Activated T-cell treated with anti-CD3 and anti-CD28 coated beads for 48 hours (primary cell): ENCODE measurements at regions not wholly inside any gene's neighbourhood (a gene's known extent, or its start where the extent isn't known, plus 50 kb on each side); places are given as distances from the start of the nearest gene placed in this dataset.

Experiments used
- DNase-seq: peaks from one replicate; pipeline ENCODE4 v3.0.0-alpha.2; 2020; ENCODE audit warnings: low read depth

DNA sequence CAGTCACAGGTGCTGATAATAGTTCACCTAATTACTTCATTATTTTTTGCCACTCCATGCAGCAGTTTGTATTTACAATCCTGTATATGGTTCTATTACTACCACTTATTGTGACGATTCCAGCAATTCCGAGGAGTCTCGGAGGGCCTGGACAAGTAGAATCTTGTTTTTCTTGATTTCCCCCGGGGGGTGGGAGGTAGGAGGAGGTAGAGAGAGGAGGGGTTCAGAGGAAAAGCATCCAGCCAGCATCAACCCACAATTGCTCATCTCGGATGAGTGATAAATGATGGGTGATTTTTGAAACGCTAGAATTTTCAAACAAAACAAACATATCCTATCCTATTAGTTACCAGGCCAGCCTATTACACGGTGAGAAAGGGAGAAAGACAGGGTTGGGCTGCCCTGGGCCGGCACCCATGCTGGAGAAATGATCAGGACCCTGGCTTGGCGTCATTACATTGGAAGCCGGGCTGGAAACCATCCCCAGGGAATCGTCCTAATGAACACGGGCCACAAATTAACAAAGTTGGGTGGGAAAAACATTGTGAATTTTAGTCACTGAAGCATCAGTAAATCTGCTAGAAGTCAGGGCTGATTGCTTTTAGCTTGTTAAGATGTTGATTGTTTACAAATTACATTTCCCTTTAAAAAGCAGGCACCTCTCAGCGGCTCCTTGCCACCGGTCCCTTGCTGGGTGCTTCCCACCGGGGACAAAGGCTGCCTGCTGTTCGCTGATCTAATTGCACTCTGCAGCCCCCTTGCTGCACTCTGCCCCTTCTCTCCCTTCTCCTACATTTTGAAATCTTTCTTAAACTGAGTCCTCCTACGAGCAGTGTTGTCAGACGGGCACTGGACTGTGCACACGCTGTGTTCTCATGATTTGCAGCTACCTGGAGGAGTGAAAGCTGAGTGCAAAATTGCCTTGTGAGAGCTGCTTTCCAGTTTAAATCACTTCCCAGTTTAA is 95.5 kb downstream of the FAM204A start:
- DNase-seq: no peak

GRCh38 chr10:118243907-118244306 is 98.2 kb downstream of the FAM204A start:
- DNase-seq: no peak

- DNase-seq: peak; percentile 51
Measured at GRCh38 chr10:118241229-118242137, 100.6 kb downstream of the FAM204A start.

DNA sequence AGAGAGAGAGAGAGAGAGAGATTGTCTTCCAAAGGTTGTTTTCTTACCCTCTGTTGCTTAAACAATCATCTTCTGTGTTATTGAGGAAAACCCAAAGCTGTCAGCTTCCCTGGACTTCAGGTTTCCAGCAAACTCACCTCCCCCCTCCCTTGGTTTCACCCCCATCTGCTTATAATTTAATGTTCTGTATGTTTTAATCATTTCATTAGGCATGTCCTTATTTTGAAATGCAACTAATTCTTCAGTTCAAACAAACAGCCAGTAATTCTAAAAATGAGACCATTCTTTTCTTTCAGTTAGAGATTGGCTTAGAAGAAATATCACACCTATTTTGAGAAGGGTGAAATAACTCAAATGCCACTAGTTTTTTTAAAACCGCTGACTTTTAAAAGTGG is 102.9 kb downstream of the FAM204A start:
- DNase-seq: no peak

- DNase-seq: no peak
Measured at GRCh38 chr10:118238573-118239235, 103.4 kb downstream of the FAM204A start.

GRCh38 chr10:118237930-118238329 is 104.2 kb downstream of the FAM204A start:
- no peak for DNase-seq

DNA sequence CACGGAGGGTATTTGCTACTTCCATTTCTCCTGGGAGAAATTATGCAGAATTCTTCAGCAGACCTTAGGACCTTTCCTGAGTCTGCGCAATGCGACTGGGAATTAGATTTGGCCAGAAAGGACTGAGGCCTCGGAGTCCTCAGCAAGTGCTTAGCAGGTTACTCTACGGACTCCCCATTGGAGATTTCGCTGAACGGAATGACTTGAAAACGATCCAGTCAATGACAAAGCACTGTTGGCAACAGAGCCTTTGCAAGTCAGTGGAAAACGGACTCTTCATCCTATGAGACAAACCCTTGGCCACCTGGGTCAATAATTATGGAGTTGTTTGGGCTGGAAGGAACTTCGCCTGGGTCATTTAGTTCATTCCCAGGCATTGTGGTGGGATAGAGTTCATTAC is 107.4 kb downstream of the FAM204A start:
- DNase-seq: no peak

- no peak for DNase-seq
Measured at GRCh38 chr10:118220346-118220850, 121.7 kb downstream of the FAM204A start.

DNA sequence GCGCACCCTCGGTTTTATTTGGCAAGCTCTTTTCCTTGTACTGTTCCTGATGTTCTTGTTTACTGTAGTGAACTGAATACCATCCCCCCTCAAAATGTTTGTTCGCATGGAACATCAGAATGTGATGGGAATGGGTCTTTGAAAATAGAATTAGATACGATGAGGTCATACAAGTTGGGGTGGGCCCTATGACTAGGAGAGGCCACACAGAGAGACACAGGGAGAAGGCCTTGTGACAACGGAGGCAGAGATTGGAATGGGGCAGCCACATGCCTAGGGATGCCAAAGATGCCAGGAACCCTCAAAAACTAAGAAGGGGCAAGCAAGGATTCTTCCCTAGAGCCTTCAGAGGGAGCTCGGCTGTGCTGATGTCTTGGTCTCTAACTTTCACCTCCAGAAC is 123.6 kb downstream of the FAM204A start:
- no peak for DNase-seq

- no peak for DNase-seq
Measured at GRCh38 chr10:118216571-118217170, 125.5 kb downstream of the FAM204A start.

- DNase-seq: no peak
Measured at GRCh38 chr10:118216020-118216419, 126.1 kb downstream of the FAM204A start.

- no peak for DNase-seq
Measured at GRCh38 chr10:118214776-118215175, 127.3 kb downstream of the FAM204A start.

DNA sequence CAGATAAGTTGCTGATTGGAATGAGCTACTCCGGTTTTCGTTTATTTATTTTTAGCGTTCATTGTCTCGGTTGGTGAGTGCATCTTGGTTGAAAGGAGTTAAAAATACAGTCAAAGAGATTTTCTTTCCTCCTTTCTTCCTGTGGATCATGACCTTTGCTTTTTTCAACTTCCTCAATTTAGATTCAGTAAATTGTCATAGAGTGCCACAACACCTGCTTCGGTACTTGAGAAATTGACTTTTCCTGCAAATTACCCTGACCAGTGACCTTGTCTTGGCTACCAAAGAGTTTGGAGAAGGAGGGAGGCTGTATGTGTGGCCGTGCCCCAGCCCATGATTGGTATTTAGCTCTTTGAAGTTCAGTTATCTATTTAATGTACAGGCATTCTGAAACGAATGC is 128.7 kb downstream of the FAM204A start:
- DNase-seq: no peak

DNA sequence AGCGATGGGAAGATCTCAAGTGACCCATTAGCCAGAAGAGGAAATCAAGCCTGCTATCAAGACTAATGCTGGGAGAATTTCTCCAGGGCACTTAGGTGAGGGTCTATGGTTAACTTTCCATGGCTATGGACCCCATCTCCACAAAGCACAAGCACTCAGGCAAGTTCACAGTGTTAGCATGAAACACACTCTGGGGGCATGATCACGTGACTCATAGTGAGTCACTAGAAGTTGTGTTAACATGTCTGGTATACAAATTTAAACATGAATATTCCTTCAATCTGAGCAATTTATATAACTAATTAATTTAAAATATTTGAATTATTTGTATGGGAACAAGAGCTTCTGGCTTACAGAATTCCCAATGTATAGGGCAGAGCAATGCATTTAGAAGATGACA is 131.8 kb downstream of the FAM204A start:
- no peak for DNase-seq

DNA sequence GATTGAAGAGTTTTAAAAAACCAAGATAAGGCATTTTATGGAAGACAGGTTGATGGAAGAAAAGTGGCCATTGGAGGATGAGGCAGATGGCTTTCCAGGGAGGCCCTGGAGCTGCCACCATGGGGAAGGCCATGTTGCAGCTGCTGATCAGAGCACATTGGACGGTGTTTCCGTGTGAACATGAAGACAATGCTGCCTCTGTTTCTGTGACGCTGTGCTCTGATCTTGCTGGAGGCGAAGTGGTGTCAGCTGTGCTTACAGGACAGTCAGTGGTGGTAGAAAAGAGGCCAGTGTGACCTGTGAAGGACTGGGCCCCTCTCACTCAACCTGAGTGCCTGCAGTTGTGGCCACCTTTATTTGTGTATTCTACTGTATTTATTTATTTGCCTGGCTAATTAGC is 132.9 kb downstream of the FAM204A start:
- DNase-seq: no peak

DNA sequence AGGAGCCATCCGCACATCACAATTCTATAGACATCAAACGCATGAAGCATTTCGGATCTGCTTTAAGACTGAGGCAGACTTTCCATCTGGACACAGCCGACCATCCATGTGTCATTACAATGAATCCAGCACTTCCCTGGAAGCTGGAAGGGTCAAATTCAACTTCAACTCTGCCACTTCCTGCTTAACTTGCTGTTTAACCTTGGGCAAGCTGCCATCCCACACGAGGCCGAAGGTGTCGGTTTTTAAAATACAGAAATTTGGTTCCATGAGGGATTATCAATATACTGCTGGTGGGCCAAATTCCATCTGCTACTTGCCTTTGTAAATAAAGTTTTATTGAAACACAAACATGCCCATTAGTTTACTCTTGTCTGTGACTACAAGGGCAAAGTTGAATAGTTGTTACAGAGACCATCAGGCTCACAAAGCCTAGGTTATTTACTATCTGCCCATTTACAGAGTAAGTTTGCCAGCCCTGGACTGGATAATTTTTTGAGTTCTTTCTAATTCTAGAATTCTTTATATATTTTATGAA is 134.6 kb downstream of the FAM204A start:
- DNase-seq: no peak

GRCh38 chr10:118204292-118204943 is 137.7 kb downstream of the FAM204A start:
- no peak for DNase-seq

GRCh38 chr10:118203461-118203860 is 138.7 kb downstream of the FAM204A start:
- no peak for DNase-seq

- DNase-seq: no peak
Measured at GRCh38 chr10:118195729-118196128, 146.4 kb downstream of the FAM204A start.

DNA sequence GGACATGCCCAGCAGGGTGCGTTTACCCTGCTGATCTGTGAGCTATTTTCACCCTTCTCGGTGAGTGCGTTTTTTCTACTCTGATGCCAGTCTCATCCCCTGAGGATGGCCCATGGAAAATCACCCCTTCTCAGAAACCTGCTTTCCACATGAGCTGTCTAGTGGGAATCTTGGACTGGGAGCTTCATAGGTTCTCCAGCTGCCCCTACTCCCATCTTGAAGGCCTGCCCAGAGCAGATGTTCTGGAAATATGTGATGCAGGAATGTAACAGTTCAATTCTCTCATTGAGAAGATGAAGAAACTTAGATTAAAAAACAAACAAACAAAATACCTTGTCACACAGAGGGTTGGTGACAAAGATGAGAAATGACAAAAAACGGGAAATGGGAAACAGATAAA is 146.9 kb upstream of the RAB11FIP2 start:
- DNase-seq: no peak

DNA sequence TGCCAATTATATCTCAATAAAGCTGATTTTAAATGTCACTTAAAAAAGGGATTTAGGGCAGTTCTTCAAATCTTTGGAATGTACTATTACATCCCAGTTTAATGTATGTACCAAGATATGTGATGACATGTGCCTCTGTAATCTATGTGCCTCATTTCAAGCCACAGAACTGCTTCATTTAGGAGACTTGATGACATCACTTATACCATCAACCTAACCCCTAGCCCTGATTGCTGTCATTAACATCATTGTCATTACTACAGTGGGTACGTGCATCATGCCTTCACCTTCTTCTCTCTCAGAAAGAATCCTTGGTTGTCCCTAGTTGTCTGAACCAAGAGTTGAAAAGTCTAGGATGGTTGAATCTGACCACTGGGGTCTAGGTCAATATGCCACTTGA is 134.3 kb upstream of the RAB11FIP2 start:
- no peak for DNase-seq
